ENCODE measurements at regions not wholly inside any gene's neighbourhood (a gene's known extent, or its start where the extent isn't known, plus 50 kb on each side); places are given as distances from the start of the nearest gene placed in this dataset.

GRCh38 chr13:70362820-70363570, 254.7 kb upstream of the KLHL1 start:
- Histone ChIP-seq H3F3A (replicated peaks; ENCODE audit: insufficient read depth) (no peaks in the 10 kb centered on the region), H4K20me1 (ENCODE audit: insufficient read depth) (no peaks in the 10 kb centered on the region), H3K27me3 (ENCODE audit: insufficient read depth) (no peaks in the 10 kb centered on the region), H3K79me2 (ENCODE audit: insufficient read depth) (no peaks in the 10 kb centered on the region), H3K4me3 (ENCODE audit: low read depth in 2 of 2, low read length in 1 of 2) (no peak overlapping the region), H3K9me3 (no peaks in the 10 kb centered on the region), H3K4me1 (ENCODE audit: control insufficient read depth in 1 of 2, insufficient read depth in 2 of 2, low read depth in 1 of 2, low read length in 1 of 2) (no peaks in the 10 kb centered on the region), H3K27ac (ENCODE audit: low read depth in 2 of 2, low read length in 1 of 2) (no peak overlapping the region), H3K36me3 (replicated peaks in 1 of 2; ENCODE audit: control insufficient read depth in 1 of 2, insufficient read depth in 2 of 2, low read length in 1 of 2) (no peaks in the 10 kb centered on the region), H3K9me2 (no peaks in the 10 kb centered on the region), H2AFZ (ENCODE audit: low read depth) (no peak overlapping the region), H3K9ac (no peak overlapping the region), H3K4me2 (no peak overlapping the region)
- TF ChIP-seq EP300 (IDR thresholded peaks at IDR 0.05; ENCODE audit: borderline replicate concordance in 1 of 2, low read depth in 1 of 2, low read length in 1 of 2) (no peak), GABPA (IDR thresholded peaks at IDR 0.05; ENCODE audit: low read depth) (no peak), TAF1 (IDR thresholded peaks at IDR 0.05; ENCODE audit: borderline replicate concordance, low read depth, low read length) (no peak), MXI1 (IDR thresholded peaks at IDR 0.05; ENCODE audit: low read depth, low read length) (no peak), RFX5 (IDR thresholded peaks at IDR 0.05; ENCODE audit: low read length) (no peak), EZH2phosphoT487 (IDR thresholded peaks at IDR 0.05; ENCODE audit: borderline replicate concordance, low read depth) (no peak), NFIC (IDR thresholded peaks at IDR 0.05; ENCODE audit: borderline replicate concordance) (no peak), FOXJ3 (CRISPR knock-in tag; IDR thresholded peaks at IDR 0.05) (no peak), YY1 (IDR thresholded peaks at IDR 0.05; ENCODE audit: low read depth) (no peak), MEF2A (IDR thresholded peaks at IDR 0.05; ENCODE audit: borderline replicate concordance, low read depth) (no peak), PBX3 (IDR thresholded peaks at IDR 0.05) (no peak), SIN3A (IDR thresholded peaks at IDR 0.05; ENCODE audit: borderline replicate concordance, low read depth, low read length) (no peak), SMC3 (IDR thresholded peaks at IDR 0.05; ENCODE audit: low read depth, low read length) (no peak), ELF1 (IDR thresholded peaks at IDR 0.05) (no peak)
- TF ChIP-seq, protein P1, sequence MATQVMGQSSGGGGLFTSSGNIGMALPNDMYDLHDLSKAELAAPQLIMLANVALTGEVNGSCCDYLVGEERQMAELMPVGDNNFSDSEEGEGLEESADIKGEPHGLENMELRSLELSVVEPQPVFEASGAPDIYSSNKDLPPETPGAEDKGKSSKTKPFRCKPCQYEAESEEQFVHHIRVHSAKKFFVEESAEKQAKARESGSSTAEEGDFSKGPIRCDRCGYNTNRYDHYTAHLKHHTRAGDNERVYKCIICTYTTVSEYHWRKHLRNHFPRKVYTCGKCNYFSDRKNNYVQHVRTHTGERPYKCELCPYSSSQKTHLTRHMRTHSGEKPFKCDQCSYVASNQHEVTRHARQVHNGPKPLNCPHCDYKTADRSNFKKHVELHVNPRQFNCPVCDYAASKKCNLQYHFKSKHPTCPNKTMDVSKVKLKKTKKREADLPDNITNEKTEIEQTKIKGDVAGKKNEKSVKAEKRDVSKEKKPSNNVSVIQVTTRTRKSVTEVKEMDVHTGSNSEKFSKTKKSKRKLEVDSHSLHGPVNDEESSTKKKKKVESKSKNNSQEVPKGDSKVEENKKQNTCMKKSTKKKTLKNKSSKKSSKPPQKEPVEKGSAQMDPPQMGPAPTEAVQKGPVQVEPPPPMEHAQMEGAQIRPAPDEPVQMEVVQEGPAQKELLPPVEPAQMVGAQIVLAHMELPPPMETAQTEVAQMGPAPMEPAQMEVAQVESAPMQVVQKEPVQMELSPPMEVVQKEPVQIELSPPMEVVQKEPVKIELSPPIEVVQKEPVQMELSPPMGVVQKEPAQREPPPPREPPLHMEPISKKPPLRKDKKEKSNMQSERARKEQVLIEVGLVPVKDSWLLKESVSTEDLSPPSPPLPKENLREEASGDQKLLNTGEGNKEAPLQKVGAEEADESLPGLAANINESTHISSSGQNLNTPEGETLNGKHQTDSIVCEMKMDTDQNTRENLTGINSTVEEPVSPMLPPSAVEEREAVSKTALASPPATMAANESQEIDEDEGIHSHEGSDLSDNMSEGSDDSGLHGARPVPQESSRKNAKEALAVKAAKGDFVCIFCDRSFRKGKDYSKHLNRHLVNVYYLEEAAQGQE (IDR thresholded peaks at IDR 0.05; ENCODE audit: low read depth, low read length), result no peak
- TF ChIP-seq, protein P2, sequence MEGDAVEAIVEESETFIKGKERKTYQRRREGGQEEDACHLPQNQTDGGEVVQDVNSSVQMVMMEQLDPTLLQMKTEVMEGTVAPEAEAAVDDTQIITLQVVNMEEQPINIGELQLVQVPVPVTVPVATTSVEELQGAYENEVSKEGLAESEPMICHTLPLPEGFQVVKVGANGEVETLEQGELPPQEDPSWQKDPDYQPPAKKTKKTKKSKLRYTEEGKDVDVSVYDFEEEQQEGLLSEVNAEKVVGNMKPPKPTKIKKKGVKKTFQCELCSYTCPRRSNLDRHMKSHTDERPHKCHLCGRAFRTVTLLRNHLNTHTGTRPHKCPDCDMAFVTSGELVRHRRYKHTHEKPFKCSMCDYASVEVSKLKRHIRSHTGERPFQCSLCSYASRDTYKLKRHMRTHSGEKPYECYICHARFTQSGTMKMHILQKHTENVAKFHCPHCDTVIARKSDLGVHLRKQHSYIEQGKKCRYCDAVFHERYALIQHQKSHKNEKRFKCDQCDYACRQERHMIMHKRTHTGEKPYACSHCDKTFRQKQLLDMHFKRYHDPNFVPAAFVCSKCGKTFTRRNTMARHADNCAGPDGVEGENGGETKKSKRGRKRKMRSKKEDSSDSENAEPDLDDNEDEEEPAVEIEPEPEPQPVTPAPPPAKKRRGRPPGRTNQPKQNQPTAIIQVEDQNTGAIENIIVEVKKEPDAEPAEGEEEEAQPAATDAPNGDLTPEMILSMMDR (IDR thresholded peaks at IDR 0.05), result no peak
- TF ChIP-seq, protein P3, sequence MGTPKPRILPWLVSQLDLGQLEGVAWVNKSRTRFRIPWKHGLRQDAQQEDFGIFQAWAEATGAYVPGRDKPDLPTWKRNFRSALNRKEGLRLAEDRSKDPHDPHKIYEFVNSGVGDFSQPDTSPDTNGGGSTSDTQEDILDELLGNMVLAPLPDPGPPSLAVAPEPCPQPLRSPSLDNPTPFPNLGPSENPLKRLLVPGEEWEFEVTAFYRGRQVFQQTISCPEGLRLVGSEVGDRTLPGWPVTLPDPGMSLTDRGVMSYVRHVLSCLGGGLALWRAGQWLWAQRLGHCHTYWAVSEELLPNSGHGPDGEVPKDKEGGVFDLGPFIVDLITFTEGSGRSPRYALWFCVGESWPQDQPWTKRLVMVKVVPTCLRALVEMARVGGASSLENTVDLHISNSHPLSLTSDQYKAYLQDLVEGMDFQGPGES (IDR thresholded peaks at IDR 0.05; ENCODE audit: low read depth, low read length), result no peak
- TF ChIP-seq, protein P4, sequence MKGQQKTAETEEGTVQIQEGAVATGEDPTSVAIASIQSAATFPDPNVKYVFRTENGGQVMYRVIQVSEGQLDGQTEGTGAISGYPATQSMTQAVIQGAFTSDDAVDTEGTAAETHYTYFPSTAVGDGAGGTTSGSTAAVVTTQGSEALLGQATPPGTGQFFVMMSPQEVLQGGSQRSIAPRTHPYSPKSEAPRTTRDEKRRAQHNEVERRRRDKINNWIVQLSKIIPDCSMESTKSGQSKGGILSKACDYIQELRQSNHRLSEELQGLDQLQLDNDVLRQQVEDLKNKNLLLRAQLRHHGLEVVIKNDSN (IDR thresholded peaks at IDR 0.05; ENCODE audit: borderline replicate concordance, low read depth), result no peak
- POLR2A ChIA-PET, result no interaction called here
- CTCF ChIA-PET, result interaction anchor here (1.2 to 1.3 kb wide), 2 partner anchors 11 to 23 kb away, joined by 3 to 4 read pairs; no protein-coding TSS in a partner anchor
- DNase-seq, result no peak
- WGBS (ENCODE audit: low lambda C conversion rate), result 47% methylated on average over 5 of the region's 5 CpGs
